Coronary artery (tissue), 2 donors: ENCODE measurements at regions not wholly inside any gene's neighbourhood (a gene's known extent, or its start where the extent isn't known, plus 50 kb on each side); places are given as distances from the start of the nearest gene placed in this dataset.

Source experiments
- DNase-seq: peaks from one replicate; pipeline ENCODE4 v3.0.0-alpha.2; 2017; ENCODE audit warnings: low spot score
- H3K27ac ChIP-seq, 2 donors: fragments of 200-600 bp; sonication (generic); one replicate each; pipeline ENCODE4 v1.5.1; 2016 to 2019
- H3K4me3 ChIP-seq: fragments of 200-600 bp; sonication (generic); 2 replicates; pipeline ENCODE4 v1.5.1; 2016; ENCODE audit warnings: mild to moderate bottlenecking, moderate library complexity
- CTCF ChIP-seq: fragments of 200-600 bp; sonication (generic); IDR thresholded peaks from one replicate; pipeline ENCODE4 v1.5.1; 2019; ENCODE audit warnings: antibody characterized with exemption

- Histone ChIP-seq H3K27ac (no peak overlapping the region), H3K4me3 (no peak overlapping the region)
- no peak for DNase-seq
- TF ChIP-seq CTCF = no peak
Observed at GRCh38 chr5:172549696-172550095, 91.4 kb upstream of the NEURL1B start.

- DNase-seq = no peak
- TF ChIP-seq CTCF = no peak
- H3K27ac ChIP-seq = no peak overlapping the region
- no peak overlapping the region for H3K4me3 ChIP-seq
Observed at GRCh38 chr5:172548981-172549687, 91.9 kb upstream of the NEURL1B start.

GRCh38 chr5:172548311-172548731 lies 92.7 kb upstream of the NEURL1B start:
- no peak overlapping the region for H3K4me3 ChIP-seq
- TF ChIP-seq CTCF = no peak
- no peak overlapping the region for H3K27ac ChIP-seq
- no peak for DNase-seq

GRCh38 chr5:172546196-172546595 lies 91.9 kb upstream of the SH3PXD2B start:
- Histone ChIP-seq H3K4me3 (no peak overlapping the region), H3K27ac (no peak overlapping the region)
- no peak for TF ChIP-seq CTCF
- no peak for DNase-seq

GRCh38 chr5:172545291-172545801 lies 91.0 kb upstream of the SH3PXD2B start:
- H3K4me3 ChIP-seq = no peak overlapping the region
- no peak for TF ChIP-seq CTCF
- peak; percentile 54 for DNase-seq
- no peak overlapping the region for H3K27ac ChIP-seq

- H3K27ac ChIP-seq = no peak overlapping the region
- peak; percentile 29 for DNase-seq
- H3K4me3 ChIP-seq = no peak overlapping the region
- no peak for TF ChIP-seq CTCF
Observed at GRCh38 chr5:172544371-172545095, 90.2 kb upstream of the SH3PXD2B start.
